CD8-positive, alpha-beta memory T cell (primary cell): ENCODE measurements at regions not wholly inside any gene's neighbourhood (a gene's known extent, or its start where the extent isn't known, plus 50 kb on each side); places are given as distances from the start of the nearest gene placed in this dataset.

ENCODE experiments used
- CTCF ChIA-PET: fragments of 350-600 bp; sonication (Branson Sonifier 250); formaldehyde crosslinking; loops from one replicate; lab custom pipeline; 2021; ENCODE audit warnings: antibody characterized with exemption; lab: Charles Lee
- POLR2A ChIA-PET: fragments of 350-600 bp; sonication (Branson Sonifier 250); formaldehyde crosslinking; loops from one replicate; lab custom pipeline; 2021; ENCODE audit warnings: antibody characterized with exemption; lab: Charles Lee
- DNase-seq, 5 donors: peaks; one replicate each; pipeline versions ENCODE4 v3.0.0 to v3.0.0-alpha.2; 2020 to 2022; ENCODE audit warnings: mixed read lengths in 1 of 5
- H3K27ac ChIP-seq: one replicate; pipeline ENCODE4 v1.7.0; 2013; ENCODE audit warnings: low read depth, mild to moderate bottlenecking, low read length, moderate library complexity
- H3K27me3 ChIP-seq: 2 replicates; pipeline ENCODE4 v1.7.0; 2013; ENCODE audit warnings: low read length, mild to moderate bottlenecking; ENCODE audit not compliant: insufficient read depth, poor library complexity, severe bottlenecking
- H3K36me3 ChIP-seq: 2 replicates; pipeline ENCODE4 v1.7.0; 2013; ENCODE audit warnings: mild to moderate bottlenecking, low read length, moderate library complexity; ENCODE audit not compliant: insufficient read depth
- H3K4me1 ChIP-seq: 2 replicates; pipeline ENCODE4 v1.7.0; 2013; ENCODE audit warnings: mild to moderate bottlenecking, low read length, moderate library complexity; ENCODE audit not compliant: insufficient read depth
- H3K4me3 ChIP-seq: 2 replicates; pipeline ENCODE4 v1.7.0; 2013; ENCODE audit warnings: mild to moderate bottlenecking, low read length
- H3K9me3 ChIP-seq: 2 replicates; pipeline ENCODE4 v1.7.0; 2013; ENCODE audit warnings: mild to moderate bottlenecking, low read length
- H3K27ac Mint-ChIP-seq, 8 donors: one replicate each; pipeline ENCODE4 v1.8.0; 2020 to 2021; ENCODE audit warnings: mixed read lengths in 8 of 8, mild to moderate bottlenecking in 6 of 8, inconsistent platforms in 3 of 8, moderate library complexity in 3 of 8
- H3K27me3 Mint-ChIP-seq, 2 donors: one replicate each; pipeline ENCODE4 v1.8.0; 2020 to 2021; ENCODE audit warnings: mixed read lengths in 2 of 2, mild to moderate bottlenecking in 1 of 2, moderate library complexity in 1 of 2
- H3K36me3 Mint-ChIP-seq, 3 donors: one replicate each; pipeline ENCODE4 v1.8.0; 2020 to 2021; ENCODE audit warnings: mixed read lengths in 3 of 3, inconsistent platforms in 1 of 3, mild to moderate bottlenecking in 1 of 3
- H3K4me1 Mint-ChIP-seq, 3 donors: one replicate each; pipeline ENCODE4 v1.8.0; 2020 to 2021; ENCODE audit warnings: mixed read lengths in 3 of 3, inconsistent platforms in 1 of 3, mild to moderate bottlenecking in 1 of 3
- H3K4me3 Mint-ChIP-seq, 7 donors: one replicate each; pipeline ENCODE4 v1.8.0; 2020 to 2021; ENCODE audit warnings: mixed read lengths in 7 of 7, mild to moderate bottlenecking in 6 of 7, moderate library complexity in 4 of 7, inconsistent platforms in 2 of 7
- H3K9me3 Mint-ChIP-seq, 5 donors: one replicate each; pipeline ENCODE4 v1.8.0; 2020 to 2022; ENCODE audit warnings: mixed read lengths in 5 of 5, mild to moderate bottlenecking in 3 of 5, moderate library complexity in 2 of 5, inconsistent platforms in 1 of 5

- Histone ChIP-seq H3K36me3 (no peaks in the 10 kb centered on the region), H3K9me3 (no peaks in the 10 kb centered on the region), H3K4me3 (no peak overlapping the region), H3K27me3 (no peaks in the 10 kb centered on the region), H3K27ac (no peak overlapping the region), H3K4me1 (no peaks in the 10 kb centered on the region)
- Mint-ChIP-seq H3K27me3 (peaks cover 0 to 2% of the 10 kb centered on the region in 2 donors), H3K27ac (no peak overlapping the region), H3K4me1 (no peaks in the 10 kb centered on the region), H3K9me3 (peaks cover 0 to 18% (median 12%) of the 10 kb centered on the region in 5 donors), H3K4me3 (no peak overlapping the region), H3K36me3 (no peaks in the 10 kb centered on the region)
- ChIA-PET CTCF (no interaction called here), POLR2A (no interaction called here)
- DNase-seq = no peak
These were observed 388.4 kb upstream of the CDH11 start for GRCh38 chr16:65510241-65510640.

GRCh38 chr16:65509172-65509571 lies 387.3 kb upstream of the CDH11 start:
- H3K27me3 Mint-ChIP-seq = peaks cover 0 to 2% of the 10 kb centered on the region in 2 donors
- H3K4me3 ChIP-seq = no peak overlapping the region
- CTCF ChIA-PET = no interaction called here

GRCh38 chr16:65500919-65501318 lies 379.1 kb upstream of the CDH11 start:
- H3K4me3 Mint-ChIP-seq = no peak overlapping the region
- H3K27ac Mint-ChIP-seq = no peak overlapping the region
- H3K4me1 ChIP-seq = no peaks in the 10 kb centered on the region
- no peak overlapping the region for H3K4me3 ChIP-seq
- no peaks in the 10 kb centered on the region for H3K9me3 ChIP-seq
- no peak for DNase-seq
- no peaks in the 10 kb centered on the region for H3K27me3 ChIP-seq
- no peaks in the 10 kb centered on the region for H3K4me1 Mint-ChIP-seq
- POLR2A ChIA-PET = no interaction called here
- CTCF ChIA-PET = no interaction called here
- no peaks in the 10 kb centered on the region for H3K36me3 ChIP-seq
- H3K27ac ChIP-seq = no peak overlapping the region
- peaks cover 0 to 4% of the 10 kb centered on the region in 2 donors for H3K27me3 Mint-ChIP-seq
- H3K9me3 Mint-ChIP-seq = peaks cover 0 to 9% (median 6%) of the 10 kb centered on the region in 5 donors
- no peaks in the 10 kb centered on the region for H3K36me3 Mint-ChIP-seq

More at GRCh38 chr16:65509172-65509571, 387.3 kb upstream of the CDH11 start:
- POLR2A ChIA-PET = no interaction called here
- Histone ChIP-seq H3K9me3 (no peaks in the 10 kb centered on the region), H3K4me1 (no peaks in the 10 kb centered on the region), H3K27me3 (no peaks in the 10 kb centered on the region), H3K36me3 (no peaks in the 10 kb centered on the region), H3K27ac (no peak overlapping the region)
- Mint-ChIP-seq H3K4me3 (no peak overlapping the region), H3K27ac (no peak overlapping the region), H3K4me1 (no peaks in the 10 kb centered on the region), H3K36me3 (no peaks in the 10 kb centered on the region), H3K9me3 (peaks cover 0 to 18% (median 12%) of the 10 kb centered on the region in 5 donors)
- no peak for DNase-seq

GRCh38 chr16:65500007-65500406 lies 378.1 kb upstream of the CDH11 start:
- H3K27ac Mint-ChIP-seq = no peak overlapping the region
- CTCF ChIA-PET = no interaction called here
- Histone ChIP-seq H3K4me1 (no peaks in the 10 kb centered on the region), H3K36me3 (no peaks in the 10 kb centered on the region), H3K4me3 (no peak overlapping the region), H3K27me3 (no peaks in the 10 kb centered on the region), H3K27ac (no peak overlapping the region), H3K9me3 (no peaks in the 10 kb centered on the region)
- H3K4me3 Mint-ChIP-seq = no peak overlapping the region
- no peaks in the 10 kb centered on the region for H3K4me1 Mint-ChIP-seq
- no peak for DNase-seq
- H3K36me3 Mint-ChIP-seq = no peaks in the 10 kb centered on the region
- H3K27me3 Mint-ChIP-seq = peaks cover 0 to 4% of the 10 kb centered on the region in 2 donors
- H3K9me3 Mint-ChIP-seq = peaks cover 0 to 9% (median 6%) of the 10 kb centered on the region in 5 donors
- POLR2A ChIA-PET = no interaction called here

GRCh38 chr16:65499566-65499965 lies 377.7 kb upstream of the CDH11 start:
- Mint-ChIP-seq H3K4me1 (no peaks in the 10 kb centered on the region), H3K36me3 (no peaks in the 10 kb centered on the region), H3K27me3 (peaks cover 0 to 4% of the 10 kb centered on the region in 2 donors), H3K4me3 (no peak overlapping the region), H3K9me3 (peaks cover 0 to 9% (median 6%) of the 10 kb centered on the region in 5 donors), H3K27ac (no peak overlapping the region)
- Histone ChIP-seq H3K27me3 (no peaks in the 10 kb centered on the region), H3K4me1 (no peaks in the 10 kb centered on the region), H3K36me3 (no peaks in the 10 kb centered on the region), H3K4me3 (no peak overlapping the region), H3K9me3 (no peaks in the 10 kb centered on the region), H3K27ac (no peak overlapping the region)
- POLR2A ChIA-PET = no interaction called here
- CTCF ChIA-PET = interaction anchor here (1.3 kb wide), 1 partner anchor 8 kb away, joined by 4 read pairs; no protein-coding TSS in a partner anchor
- no peak for DNase-seq

GRCh38 chr16:65497571-65497970 lies 375.7 kb upstream of the CDH11 start:
- H3K27ac Mint-ChIP-seq = no peak overlapping the region
- H3K4me1 Mint-ChIP-seq = no peaks in the 10 kb centered on the region
- H3K4me1 ChIP-seq = no peaks in the 10 kb centered on the region
- ChIA-PET CTCF (no interaction called here), POLR2A (no interaction called here)
- no peak overlapping the region for H3K4me3 Mint-ChIP-seq
- H3K9me3 ChIP-seq = no peaks in the 10 kb centered on the region
- no peaks in the 10 kb centered on the region for H3K36me3 Mint-ChIP-seq
- no peaks in the 10 kb centered on the region for H3K27me3 ChIP-seq
- peaks cover 3 to 13% (median 4%) of the 10 kb centered on the region in 5 donors for H3K9me3 Mint-ChIP-seq
- no peaks in the 10 kb centered on the region for H3K36me3 ChIP-seq
- no peak for DNase-seq
- H3K27ac ChIP-seq = no peak overlapping the region
- peaks cover 0 to 3% of the 10 kb centered on the region in 2 donors for H3K27me3 Mint-ChIP-seq
- no peak overlapping the region for H3K4me3 ChIP-seq

GRCh38 chr16:65495106-65495505 lies 373.2 kb upstream of the CDH11 start:
- Histone ChIP-seq H3K27ac (no peak overlapping the region), H3K4me3 (no peak overlapping the region), H3K9me3 (no peaks in the 10 kb centered on the region), H3K4me1 (no peaks in the 10 kb centered on the region), H3K27me3 (no peaks in the 10 kb centered on the region), H3K36me3 (no peaks in the 10 kb centered on the region)
- no peaks in the 10 kb centered on the region for H3K36me3 Mint-ChIP-seq
- no peak overlapping the region for H3K27ac Mint-ChIP-seq
- H3K4me1 Mint-ChIP-seq = no peaks in the 10 kb centered on the region
- H3K4me3 Mint-ChIP-seq = no peak overlapping the region
- no peak for DNase-seq
- peaks cover 3 to 15% (median 9%) of the 10 kb centered on the region in 5 donors for H3K9me3 Mint-ChIP-seq
- POLR2A ChIA-PET = no interaction called here
- CTCF ChIA-PET = no interaction called here
- H3K27me3 Mint-ChIP-seq = peaks cover 0 to 3% of the 10 kb centered on the region in 2 donors

GRCh38 chr16:65494609-65495008 lies 372.7 kb upstream of the CDH11 start:
- POLR2A ChIA-PET = no interaction called here
- Mint-ChIP-seq H3K27ac (no peak overlapping the region), H3K27me3 (peaks cover 0 to 3% of the 10 kb centered on the region in 2 donors), H3K4me1 (no peaks in the 10 kb centered on the region), H3K36me3 (no peaks in the 10 kb centered on the region), H3K9me3 (peaks cover 0 to 18% (median 9%) of the 10 kb centered on the region in 5 donors), H3K4me3 (no peak overlapping the region)
- Histone ChIP-seq H3K4me1 (no peaks in the 10 kb centered on the region), H3K4me3 (no peak overlapping the region), H3K36me3 (no peaks in the 10 kb centered on the region), H3K27me3 (no peaks in the 10 kb centered on the region), H3K27ac (no peak overlapping the region), H3K9me3 (no peaks in the 10 kb centered on the region)
- DNase-seq = no peak
- CTCF ChIA-PET = no interaction called here
